Stimulated activated CD4-positive, alpha-beta T cell treated with anti-CD3 and anti-CD28 coated beads, Interleukin-12 subunit alpha, Interleukin-12 subunit beta, amount 100 ng/mL, for 48 hours (primary cell): ENCODE measurements at regions not wholly inside any gene's neighbourhood (a gene's known extent, or its start where the extent isn't known, plus 50 kb on each side); places are given as distances from the start of the nearest gene placed in this dataset.
"Not testable (repeated sequence)": the region's sequence is repeated elsewhere in the genome, so short reads cannot be mapped to it uniquely, and the experiment has no call there.

Source experiments
- DNase-seq, 3 donors: peaks; one replicate each; pipeline ENCODE4 v3.0.0-alpha.2; 2020; ENCODE audit warnings: low read depth in 2 of 3, low spot score in 1 of 3

DNA sequence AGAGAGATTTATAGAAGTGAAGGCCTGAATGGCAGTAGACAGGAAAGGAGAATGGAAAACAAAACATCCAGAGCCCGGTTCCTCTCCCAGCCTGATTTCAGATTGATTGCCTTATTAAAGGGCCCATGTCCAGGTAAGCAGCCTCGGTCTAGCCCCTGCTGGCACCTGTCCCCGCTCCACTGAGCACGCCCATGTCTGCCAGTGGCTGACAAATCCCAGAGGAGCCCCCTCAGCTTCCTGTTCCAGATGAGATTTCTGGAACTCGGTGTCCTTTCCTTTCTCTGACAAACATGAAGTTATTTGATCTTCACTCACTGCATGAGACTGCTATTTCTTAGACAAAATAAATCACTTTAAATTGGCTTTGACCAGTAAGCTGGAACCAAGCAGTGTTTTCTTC is 187.0 kb upstream of the ADCY2 start:
- DNase-seq: no peak

DNA sequence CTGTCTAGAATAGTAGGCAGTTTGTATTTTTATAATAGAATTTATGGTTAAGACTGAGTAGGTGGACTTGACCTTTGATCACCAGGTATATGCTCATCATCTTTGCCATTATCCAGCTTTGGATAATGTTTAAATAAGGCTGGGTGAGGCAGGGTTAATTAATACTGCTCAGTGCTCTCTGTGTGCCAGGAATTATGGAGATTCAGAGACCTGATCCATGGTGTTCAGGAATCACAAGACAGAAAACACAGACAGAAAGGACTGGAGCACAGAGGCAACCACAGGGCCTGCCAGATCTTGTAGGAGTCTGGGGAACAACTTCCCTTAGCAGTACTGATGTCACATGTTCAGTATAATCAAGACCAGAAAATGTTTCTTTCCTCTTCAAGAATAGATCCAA is 186.3 kb upstream of the ADCY2 start:
- DNase-seq: no peak

DNA sequence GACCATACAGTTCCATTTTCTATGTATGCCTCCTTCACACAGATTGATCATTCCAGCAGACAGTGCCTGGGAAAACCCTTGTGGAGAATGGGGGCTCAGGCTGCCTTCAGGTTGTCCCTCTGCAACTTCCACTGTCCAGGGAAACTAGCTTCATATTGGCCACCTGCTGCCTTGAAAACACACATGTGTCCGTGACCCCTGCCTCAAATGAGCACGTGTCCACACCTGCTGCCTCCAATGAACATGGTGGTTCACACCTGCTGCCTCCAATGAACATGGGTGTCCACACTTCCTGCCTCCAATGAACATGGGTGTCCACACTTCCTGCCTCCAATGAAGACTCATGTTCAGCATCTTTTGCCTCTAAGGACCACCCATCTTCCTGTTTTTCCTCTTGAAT is 185.4 kb upstream of the ADCY2 start:
- no peak for DNase-seq

DNA sequence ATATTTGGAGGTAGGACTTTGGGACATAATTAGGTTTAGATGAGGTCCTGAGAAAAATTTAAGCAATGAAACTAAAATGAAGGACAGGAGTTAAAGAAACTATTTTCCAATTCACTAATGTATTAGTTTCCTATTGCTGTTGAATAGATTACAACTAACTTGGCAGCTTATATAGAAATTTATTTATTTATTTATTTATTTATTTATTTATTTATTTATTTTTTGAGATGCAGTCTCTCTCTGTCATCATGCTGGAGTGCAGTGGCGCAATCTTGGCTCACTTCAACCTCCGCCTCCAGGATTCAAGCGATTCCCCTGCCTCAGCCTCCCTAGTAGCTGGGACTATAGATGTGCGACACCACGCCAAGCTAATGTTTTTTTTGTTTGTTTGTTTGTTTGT is 182.4 kb upstream of the ADCY2 start:
- DNase-seq: no peak

DNA sequence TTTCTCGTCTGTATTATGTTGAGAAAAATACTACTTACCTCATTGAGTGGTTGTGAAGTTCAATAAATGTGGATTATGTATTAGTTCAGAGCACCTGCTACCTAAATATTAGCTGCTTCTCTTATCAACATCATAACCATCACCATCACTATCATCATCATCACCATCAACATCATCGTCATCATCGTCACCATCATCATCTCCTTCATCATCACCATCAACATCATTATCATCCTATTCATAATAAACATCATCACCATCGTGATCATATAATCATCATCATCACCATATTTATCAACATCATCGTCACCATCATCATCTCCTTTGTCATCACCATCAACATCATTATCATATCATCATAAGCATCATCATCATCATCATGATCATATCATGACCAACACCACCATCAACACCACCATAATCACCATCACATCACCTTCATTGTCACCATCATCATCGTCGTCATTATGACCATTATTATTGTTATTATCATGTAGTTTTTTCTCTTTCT is 181.0 kb upstream of the ADCY2 start:
- DNase-seq: no peak

DNA sequence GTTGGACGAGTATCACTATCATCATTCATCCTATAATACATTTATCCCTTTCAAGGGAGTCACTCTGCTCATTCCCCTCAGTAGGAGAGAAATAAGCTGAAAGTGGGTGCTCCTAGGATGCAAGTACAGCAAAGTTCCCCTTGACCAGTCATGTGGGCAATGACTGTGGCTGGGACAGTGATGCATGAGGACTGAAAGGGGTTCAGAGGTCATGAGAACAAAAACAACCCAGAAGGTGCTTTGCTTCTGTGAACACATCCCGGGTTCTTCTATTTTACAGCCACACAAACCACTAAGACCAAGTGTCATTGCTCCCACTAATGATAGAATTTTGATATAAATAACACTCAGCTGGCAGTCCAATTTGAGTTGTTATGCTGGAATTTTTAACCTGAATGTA is 177.8 kb upstream of the ADCY2 start:
- DNase-seq: no peak

DNA sequence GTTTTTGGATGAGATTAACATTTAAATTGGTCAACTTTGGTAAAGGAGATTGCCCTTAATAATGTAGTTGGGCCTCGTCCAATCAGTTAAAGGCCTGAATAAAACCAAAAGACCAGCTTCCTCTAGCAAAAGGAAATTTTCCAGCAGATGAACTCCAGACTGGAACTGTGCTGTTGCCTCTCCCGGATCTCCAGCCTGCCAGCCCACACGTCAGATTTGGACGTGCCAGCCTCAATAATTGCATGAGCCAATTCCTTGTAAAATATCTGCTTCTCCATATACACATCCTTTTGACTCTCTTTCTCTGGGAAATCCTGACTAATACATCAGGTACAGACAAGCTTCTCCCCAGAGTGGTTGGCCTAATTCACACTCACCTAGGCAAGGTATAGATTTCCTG is 175.8 kb upstream of the ADCY2 start:
- DNase-seq: no peak

DNA sequence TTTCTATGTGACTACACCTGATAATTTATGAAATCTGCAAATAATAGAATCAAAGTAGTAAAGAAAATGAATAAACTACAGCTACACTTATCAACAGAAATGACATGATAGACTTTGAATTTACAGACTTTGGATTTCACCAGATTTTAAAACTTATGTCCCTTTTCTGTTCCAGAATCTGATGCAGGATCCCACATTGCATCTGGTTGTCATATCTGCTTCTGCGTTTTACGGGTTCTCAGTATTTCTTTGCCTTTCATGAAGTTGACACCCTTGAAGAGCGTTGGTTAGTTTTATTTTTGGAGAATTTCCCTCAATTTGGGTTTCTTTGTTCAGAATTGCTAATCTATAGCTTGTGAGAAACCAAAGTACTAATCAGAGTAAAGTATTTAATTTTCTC is 174.9 kb upstream of the ADCY2 start:
- DNase-seq: no peak

DNA sequence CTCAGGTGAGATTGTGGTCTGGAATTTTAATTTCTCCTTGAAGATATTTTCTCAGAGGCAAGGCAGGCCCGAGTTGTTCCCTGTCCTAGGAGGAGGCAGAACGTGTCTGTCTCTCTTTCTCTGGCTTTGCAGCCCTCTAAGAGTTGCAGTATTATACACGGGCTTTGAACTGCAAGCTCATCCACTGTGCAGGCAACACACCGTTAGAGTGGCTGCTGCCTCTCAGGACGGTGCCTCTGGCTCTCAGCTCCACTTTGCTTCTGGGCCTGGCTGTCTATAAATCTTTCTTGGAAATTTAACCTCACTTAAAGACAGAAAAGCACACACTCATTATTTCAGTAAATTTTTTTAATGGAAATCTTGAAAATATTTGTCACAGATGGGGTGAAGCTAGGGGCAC is 170.1 kb upstream of the ADCY2 start:
- no peak for DNase-seq

DNA sequence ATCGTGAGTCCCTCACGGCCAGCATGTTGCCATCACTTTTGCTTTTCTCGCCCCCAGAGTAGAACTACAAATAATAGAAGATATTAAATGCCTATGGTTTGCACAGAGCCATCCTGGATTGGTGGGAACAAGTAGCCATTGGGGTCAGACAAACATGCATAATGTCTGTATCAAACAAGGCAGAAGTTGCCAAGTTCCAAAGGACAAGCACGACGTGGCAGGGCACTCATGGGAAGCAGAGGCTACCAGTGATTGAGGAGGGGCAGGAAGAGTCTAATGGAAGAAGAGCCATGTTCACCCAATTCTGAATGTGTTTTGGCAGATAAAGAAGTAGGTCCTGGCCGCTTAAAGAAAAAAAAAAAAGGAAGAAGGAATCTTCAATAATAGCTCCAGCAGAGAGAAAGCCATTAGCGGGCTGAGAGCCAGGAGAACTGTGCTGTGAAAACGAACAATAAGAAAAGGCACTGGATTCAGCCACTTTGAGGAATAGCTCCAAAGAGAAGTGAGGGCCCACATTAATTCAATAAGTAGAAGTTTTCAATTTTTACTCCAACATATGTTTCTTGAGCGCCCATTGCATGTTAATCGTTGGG is 153.7 kb upstream of the ADCY2 start:
- no peak for DNase-seq

DNA sequence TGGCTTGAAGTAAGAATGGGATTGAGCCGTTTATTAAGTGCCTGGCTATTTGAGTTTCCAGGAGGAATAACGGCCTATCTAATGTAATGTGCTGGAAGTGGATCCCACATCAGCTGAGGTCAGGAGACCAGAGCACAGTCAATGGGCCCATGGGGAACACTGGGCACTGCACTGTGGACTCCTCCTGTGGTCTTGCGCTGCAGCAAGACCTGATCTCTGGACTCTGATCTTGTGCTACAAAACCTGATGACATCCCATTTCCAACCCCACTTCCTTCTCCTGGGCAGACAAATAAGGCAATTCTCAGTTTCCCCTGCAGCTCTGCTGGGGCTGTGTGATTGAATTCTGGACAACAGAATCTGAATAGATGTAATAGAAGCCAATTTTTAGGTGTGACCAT is 151.7 kb upstream of the ADCY2 start:
- DNase-seq: no peak

DNA sequence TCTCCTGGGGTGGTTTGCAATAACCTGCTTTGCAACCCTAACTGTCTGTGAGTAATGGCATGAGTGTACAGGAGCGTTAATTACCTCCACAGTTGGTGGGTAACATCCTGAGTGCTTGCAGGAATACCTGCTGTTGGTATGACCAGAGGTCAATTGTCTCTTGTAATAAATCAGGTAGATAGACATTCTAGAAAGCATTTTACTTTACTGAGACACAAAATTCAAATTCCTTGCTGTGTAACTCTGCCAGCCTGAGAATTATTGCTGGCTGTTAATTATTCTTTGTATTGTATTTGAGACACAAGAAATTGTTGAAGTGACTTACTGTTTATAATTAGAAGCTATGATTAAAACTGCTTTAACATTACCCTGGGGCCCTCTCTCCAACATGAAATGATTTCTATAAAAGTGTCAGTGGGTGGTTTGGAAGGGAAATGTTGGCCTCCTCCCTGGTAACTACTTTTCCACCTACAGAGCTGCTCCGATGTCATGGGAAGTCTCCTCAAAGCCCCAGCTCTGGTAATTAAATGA is 150.8 kb upstream of the ADCY2 start:
- no peak for DNase-seq

DNA sequence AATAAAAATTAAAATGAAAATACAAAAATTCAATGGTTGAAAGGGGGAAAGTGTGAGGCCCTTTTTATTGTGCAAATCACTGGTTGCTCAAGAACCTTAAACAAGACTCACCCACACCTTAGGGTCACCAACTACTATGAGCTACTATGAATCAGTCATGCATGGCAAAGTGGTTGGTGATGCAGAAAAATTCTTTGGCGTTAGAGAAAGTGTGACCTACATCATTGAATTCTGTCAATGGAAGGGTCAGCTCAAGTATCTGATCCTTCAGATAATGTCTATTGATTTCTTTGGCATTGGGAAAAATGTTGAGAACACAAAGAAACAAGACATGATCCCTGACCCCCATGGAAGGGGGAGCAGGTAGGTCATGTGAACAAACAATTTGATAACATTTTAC is 149.7 kb upstream of the ADCY2 start:
- DNase-seq: no peak

DNA sequence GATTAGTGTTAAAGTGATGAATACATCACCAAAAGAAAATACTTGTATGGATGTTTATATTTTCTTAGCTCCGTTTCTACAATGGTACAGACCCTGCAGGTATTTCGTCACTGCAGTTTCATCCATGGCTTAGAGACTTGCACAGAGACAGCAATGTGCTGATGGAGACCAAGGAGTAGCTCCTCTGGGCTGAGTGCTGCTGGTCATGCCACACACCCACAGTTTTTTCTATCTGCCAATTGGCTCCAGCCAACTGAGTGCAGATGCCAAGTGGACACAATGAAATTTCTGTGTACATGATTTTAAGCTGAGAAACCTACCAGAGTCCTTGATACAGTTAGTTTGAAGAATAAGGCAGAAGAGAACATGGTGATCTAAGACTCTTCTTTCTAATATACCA is 145.9 kb upstream of the ADCY2 start:
- DNase-seq: no peak

DNA sequence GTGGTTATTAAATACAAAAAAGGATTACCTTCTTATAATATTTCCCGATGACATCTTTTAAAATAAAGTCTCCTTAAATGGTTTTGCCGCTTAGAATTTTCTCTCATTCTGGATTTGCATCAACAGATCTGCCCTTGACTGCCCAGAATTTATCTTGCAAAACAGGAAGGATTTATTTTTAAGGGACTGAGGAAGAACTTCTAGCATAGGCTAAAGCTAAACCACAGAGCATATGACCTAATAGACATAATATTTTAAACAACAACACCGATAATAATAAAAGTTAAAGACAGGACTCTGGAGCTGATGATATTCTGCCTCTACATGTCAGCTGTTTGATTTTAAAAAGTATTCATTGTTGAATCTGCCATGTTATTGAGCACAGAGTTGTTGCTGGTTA is 145.3 kb upstream of the ADCY2 start:
- no peak for DNase-seq

DNA sequence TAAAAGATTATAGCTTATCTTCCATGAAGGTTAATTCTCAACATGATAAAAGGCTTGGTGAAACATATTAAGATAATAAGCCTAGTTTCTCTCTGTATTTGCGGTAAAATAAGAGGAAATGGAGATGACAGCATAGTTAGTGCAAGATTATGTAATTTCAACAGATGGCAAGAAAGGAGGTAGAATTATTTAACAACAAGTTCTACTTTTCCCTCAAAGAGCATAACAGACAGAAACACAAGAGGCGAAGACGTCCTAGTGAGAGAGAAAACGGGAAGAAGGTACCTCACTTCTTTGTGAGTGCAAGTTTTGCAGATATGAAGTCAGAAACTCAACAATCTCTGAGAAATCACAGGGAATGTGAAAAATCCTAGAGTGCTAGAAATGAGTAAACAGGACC is 144.8 kb upstream of the ADCY2 start:
- no peak for DNase-seq

DNA sequence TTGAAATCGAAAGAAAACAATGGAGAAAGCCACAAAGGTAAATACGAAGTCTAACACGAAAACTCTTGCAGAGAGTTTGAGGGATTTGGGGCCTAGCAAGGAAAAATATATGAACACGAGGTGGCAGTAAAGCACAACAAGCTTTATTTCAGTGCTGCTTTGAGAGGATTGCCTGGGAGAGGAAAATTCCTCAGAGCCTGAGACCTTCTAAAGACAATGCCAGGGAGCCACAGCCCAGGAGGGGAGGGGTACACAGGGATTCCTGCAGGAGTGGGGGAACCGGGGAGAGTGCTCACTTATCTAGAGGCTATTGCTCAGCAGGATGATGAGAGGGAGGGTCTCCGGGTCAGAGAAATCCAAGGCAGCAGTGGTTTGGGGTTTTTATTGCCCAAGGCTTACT is 134.9 kb upstream of the ADCY2 start:
- DNase-seq: no peak

DNA sequence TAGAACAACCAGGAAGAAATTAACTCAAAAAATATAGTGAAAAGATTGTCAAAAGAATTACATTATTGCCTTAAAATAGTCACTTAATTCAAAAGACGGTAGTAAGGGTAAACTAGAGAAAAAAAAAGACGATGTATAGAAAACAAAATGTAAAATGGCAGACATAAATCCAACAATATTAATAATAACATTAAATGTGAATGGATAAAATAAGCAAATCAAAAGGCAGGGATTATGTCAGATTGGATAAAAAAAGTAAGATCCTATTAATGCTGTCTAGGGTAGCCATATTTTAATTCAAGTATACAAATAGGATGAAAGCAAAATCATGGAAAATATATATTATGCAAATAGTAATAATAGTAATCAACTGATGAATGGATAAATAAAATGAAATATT is 134.0 kb upstream of the ADCY2 start:
- no peak for DNase-seq

DNA sequence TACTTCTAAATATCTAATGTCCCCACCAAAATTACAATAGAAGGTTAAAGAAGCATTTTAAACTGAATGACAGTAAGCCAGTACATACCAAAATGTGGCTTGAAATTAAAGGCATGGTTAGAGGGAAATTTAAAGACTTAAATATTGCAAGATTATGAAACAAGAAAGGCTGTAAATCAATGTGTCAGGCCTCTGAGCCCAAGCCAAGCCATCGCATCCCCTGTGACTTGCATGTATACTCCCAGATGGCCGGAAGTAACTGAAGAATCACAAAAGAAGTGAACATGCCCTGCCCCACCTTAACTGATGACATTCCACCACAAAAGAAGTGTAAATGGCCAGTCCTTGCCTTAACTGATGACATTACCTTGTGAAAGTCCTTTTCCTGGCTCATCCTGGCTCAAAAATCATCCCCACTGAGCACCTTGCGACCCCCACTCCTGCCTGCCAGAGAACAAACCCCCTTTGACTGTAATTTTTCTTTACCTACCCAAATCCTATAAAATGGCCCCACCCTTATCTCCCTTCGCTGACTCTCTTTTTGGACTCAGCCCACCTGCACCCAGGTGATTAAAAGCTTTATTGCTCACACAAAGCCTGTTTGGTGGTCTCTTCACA is 132.4 kb upstream of the ADCY2 start:
- DNase-seq: not testable (repeated sequence)

DNA sequence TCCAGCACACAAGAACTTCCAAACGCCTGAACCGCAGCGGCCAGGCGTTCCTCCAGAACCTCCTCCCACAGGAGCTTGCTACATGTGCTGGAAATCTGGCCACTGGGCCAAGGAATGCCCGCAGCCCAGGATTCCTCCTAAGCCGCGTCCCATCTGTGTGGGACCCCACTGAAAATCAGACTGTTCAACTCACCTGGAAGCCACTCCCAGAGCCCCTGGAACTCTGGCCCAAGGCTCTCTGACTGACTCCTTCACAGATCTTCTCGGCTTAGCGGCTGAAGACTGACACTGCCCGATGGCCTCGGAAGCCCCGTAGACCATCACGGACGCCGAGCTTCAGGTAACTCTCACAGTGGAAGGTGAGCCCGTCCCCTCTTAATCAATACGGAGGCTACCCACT is 130.2 kb upstream of the ADCY2 start:
- DNase-seq: not testable (repeated sequence)

DNA sequence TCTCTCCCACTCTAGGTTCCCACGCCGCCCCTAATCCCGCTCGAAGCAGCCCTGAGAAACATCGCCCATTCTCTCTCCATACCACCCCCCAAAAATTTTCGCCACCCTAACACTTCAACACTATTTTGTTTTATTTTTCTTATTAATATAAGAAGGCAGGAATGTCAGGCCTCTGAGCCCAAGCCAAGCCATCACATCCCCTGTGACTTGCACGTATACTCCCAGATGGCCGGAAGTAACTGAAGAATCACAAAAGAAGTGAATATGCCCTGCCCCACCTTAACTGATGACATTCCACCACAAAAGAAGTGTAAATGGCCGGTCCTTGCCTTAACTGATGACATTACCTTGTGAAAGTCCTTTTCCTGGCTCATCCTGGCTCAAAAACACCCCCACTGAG is 127.2 kb upstream of the ADCY2 start:
- not testable (repeated sequence) for DNase-seq

DNA sequence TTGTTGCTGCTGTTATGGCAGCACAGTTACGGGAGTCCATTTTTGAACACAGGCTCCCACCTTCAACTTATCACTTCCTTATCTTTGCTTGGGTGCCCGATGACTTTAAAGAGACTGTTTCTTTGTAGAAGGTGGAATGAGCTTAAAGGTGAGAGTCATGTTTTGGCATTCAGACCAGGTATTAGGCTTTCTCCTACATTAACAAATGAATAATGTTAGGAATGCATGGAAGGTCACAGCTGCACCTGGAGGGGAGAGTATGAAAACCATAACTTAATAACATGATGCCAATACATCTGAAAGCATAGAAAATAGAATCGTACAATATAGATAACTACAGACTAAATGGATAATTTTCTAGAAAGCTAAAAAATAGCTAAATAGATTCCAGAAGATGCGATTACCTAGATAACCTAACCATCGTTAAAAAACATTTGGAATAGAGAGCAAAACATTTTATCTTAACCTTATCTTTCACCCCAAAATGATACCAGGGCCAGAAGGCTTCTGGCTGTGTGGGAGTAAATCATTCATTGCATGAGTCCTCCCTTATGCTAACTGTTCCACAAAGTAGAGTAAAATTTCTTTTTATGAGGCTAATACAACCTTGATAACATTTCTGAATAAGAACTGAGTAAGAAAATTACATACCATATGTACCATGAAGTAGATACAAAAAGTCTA is 126.2 kb upstream of the ADCY2 start:
- DNase-seq: no peak
